22Rv1 (cell line): ENCODE measurements at regions not wholly inside any gene's neighbourhood (a gene's known extent, or its start where the extent isn't known, plus 50 kb on each side); places are given as distances from the start of the nearest gene placed in this dataset.

Source experiments
- CTCF ChIP-seq: fragments of 450-650 bp; IDR thresholded peaks from 2 replicates; pipeline ENCODE4 v1.5.1; 2017; ENCODE audit warnings: mild to moderate bottlenecking
- ZFX ChIP-seq: fragments of 450-650 bp; IDR thresholded peaks from 2 replicates; pipeline ENCODE4 v1.6.1; 2017; ENCODE audit warnings: antibody characterized with exemption, borderline replicate concordance

GRCh38 chr1:93749894-93750301 is 68.3 kb upstream of the BCAR3 start:
- 0 out of 2 replicates have a peak, but pooled peaks have one; percentile 6 for TF ChIP-seq CTCF
- TF ChIP-seq ZFX, result no peak
